Heart left ventricle (tissue), 13 donors: ENCODE measurements at regions not wholly inside any gene's neighbourhood (a gene's known extent, or its start where the extent isn't known, plus 50 kb on each side); places are given as distances from the start of the nearest gene placed in this dataset.

Experiments
- POLR2A ChIP-seq, 2 donors: fragments of 450-650 bp; IDR thresholded peaks; one replicate each; pipeline ENCODE4 v1.6.1; 2017; ENCODE audit warnings: antibody characterized with exemption in 2 of 2, mild to moderate bottlenecking in 2 of 2, moderate library complexity in 2 of 2
- TF ChIP-seq, protein P1 (sequence below), 12 donors: fragments of 200-600 bp; sonication (generic) in 4 of 12; IDR thresholded peaks; one replicate each; pipeline versions ENCODE4 v1.5.0 to v1.8.0; 2018 to 2022; ENCODE audit warnings: antibody characterized with exemption in 12 of 12, mild to moderate bottlenecking in 5 of 12
- donor health status: ischemic (EF 13 %, LVEDD 7.1; RV severe dilation, severe dysfunction).
- donor health status: DM: no; HTN: yes; CAD: no.
- donor health status: DM: no; HTN: no; CAD: no.
- donor health status: ischemic (EF 25% LVEDD 6.9; RV normal size, moderate dysfunction).
- donor health status: ischemic (EF 25% LVEDD 5.7; RV mildly dilated, moderate dysfunction).
- donor health status: ischemic (EF 35%, LVEDD 5.7; RV mildly dilated, moderate dysfunction).
- donor health status: nonischemic (EF 11% LVEDD 7.7; RV severe dilation, severe dysfunction).
- donor health status: DM: yes; HTN: yes; CAD: no.
- donor health status: PGD.
- donor health status: ischemic (EF 29% LVEDD 5.4; RV normal size, mild dysfunction).
- donor health status: nonischemic (EF 23%, LVEDD 6.1; RV moderate dilation, normal function).

GRCh38 chr14:87600240-87600639 is 392.7 kb downstream of the GALC start:
- no peak for TF ChIP-seq POLR2A (IDR thresholded peaks at IDR 0.05)
- TF ChIP-seq, protein P1, sequence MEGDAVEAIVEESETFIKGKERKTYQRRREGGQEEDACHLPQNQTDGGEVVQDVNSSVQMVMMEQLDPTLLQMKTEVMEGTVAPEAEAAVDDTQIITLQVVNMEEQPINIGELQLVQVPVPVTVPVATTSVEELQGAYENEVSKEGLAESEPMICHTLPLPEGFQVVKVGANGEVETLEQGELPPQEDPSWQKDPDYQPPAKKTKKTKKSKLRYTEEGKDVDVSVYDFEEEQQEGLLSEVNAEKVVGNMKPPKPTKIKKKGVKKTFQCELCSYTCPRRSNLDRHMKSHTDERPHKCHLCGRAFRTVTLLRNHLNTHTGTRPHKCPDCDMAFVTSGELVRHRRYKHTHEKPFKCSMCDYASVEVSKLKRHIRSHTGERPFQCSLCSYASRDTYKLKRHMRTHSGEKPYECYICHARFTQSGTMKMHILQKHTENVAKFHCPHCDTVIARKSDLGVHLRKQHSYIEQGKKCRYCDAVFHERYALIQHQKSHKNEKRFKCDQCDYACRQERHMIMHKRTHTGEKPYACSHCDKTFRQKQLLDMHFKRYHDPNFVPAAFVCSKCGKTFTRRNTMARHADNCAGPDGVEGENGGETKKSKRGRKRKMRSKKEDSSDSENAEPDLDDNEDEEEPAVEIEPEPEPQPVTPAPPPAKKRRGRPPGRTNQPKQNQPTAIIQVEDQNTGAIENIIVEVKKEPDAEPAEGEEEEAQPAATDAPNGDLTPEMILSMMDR (IDR thresholded peaks at IDR 0.05), result no peak
